Right cardiac atrium (tissue), 5 donors: ENCODE measurements at regions not wholly inside any gene's neighbourhood (a gene's known extent, or its start where the extent isn't known, plus 50 kb on each side); places are given as distances from the start of the nearest gene placed in this dataset.
"Not testable (repeated sequence)": the region's sequence is repeated elsewhere in the genome, so short reads cannot be mapped to it uniquely, and the experiment has no call there.

Experiments
- ATAC-seq, 2 donors: fragments of 200-7000 bp; cut with Tn5 transposase; one replicate each; pipeline versions ENCODE4 v1.8.0 to v1.9.1; 2020; ENCODE audit warnings: moderate library complexity in 2 of 2, mild to moderate bottlenecking in 1 of 2
- DNase-seq, 3 donors: peaks; one replicate each; pipeline ENCODE4 v3.0.0-alpha.2; 2020
- H3K27ac ChIP-seq: one replicate; pipeline ENCODE4 v1.5.1; 2013; ENCODE audit warnings: mild to moderate bottlenecking, low read length, control low read depth, moderate library complexity
- H3K27me3 ChIP-seq: one replicate; pipeline ENCODE4 v1.6.1; 2013; ENCODE audit not compliant: control insufficient read depth, insufficient read depth
- H3K4me1 ChIP-seq: one replicate; pipeline ENCODE4 v1.6.1; 2013; ENCODE audit warnings: low read length; ENCODE audit not compliant: control insufficient read depth, insufficient read depth
- H3K4me3 ChIP-seq: one replicate; pipeline ENCODE4 v1.5.1; 2013; ENCODE audit warnings: low read length, control low read depth
- H3K9me3 ChIP-seq: one replicate; pipeline ENCODE4 v1.6.1; 2013; ENCODE audit warnings: low read length; ENCODE audit not compliant: control insufficient read depth
- WGBS: extraction: QIAGEN DNeasy Blood & Tissue Kit; methylation state at CpG from one replicate; pipeline ENCODE4 v1.1.7; 2013; 5-methylcytosine and 5-hydroxymethylcytosine counted together
- intact Hi-C, 4 donors: fragments of 100-400 bp; cut with DNase I; formaldehyde crosslinking; loops; one replicate each; pipeline versions ENCODE4 v1.11.0 to v1.14.0; 2022 to 2023
- donor health status: healthy with polysubstance abuse.
- donor health status: DM: no; HTN: yes; CAD: no.
- donor health status: DM: no; HTN: no; CAD: no.
- donor health status: DM: no; HTN: yes; CAD: no; lungs with severe emphysema.
- donor health status: DM: yes; HTN: yes; CAD: no.

DNA sequence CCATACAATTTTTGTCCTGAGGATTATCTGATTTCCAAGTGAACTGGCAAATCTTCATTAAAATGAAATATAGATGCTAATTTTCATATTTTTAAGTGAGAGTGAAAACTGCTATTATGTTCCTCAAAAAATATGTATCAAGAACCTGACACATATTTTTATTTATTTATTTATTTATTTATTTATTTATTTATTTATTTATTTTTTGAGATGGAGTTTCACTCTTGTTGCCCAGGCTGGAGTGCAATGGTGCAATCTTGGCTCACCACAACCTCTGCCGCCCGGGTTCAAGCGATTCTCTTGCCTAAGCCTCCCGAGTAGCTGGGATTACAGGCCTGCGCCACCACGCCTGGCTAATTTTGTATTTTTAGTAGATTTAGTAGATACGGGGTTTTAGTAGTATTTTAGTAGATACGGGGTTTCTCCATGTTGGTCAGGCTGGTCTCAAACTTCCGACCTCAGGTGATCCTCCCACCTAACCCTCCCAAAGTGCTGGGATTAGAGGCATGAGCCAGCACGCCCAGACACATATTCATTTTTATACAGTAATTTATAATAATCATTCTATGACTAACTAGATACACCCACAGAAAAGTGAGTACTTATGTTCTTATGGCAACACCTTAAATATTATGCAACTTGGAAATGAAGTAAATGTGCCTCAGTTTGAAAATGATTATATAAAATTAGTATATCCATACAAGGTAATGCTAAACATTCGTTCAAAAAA is 248.3 kb downstream of the CDH7 start:
- H3K27me3 ChIP-seq, H3K4me3 ChIP-seq, H3K9me3 ChIP-seq, intact Hi-C loops, H3K27ac ChIP-seq, H3K4me1 ChIP-seq, DNase-seq, ATAC-seq: not testable (repeated sequence)
- 88% methylated on average over 11 of the region's 11 CpGs for WGBS

DNA sequence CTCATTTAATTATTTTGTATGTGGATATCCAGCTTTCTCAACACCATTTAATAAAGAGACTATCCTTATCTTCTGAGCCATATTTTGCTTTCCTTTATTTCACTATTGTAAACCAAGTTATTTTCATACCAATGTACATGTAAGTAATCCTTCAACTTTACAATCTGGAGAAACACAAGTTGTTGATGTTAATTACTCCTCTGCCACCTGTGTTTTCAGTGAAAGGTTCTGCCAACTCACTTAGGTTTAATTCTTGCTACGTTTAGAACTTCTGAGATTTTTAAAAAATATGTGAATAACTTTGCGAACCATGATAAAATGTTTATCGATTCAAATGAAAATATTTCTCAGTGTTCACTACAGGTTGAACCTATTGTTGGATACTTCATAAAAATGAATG is 244.4 kb downstream of the CDH7 start:
- H3K4me1 ChIP-seq = no peaks in the 10 kb centered on the region
- intact Hi-C loops = no loop called here
- H3K27ac ChIP-seq = no peak overlapping the region
- DNase-seq (no peak), ATAC-seq (no peak)
- no peaks in the 10 kb centered on the region for H3K9me3 ChIP-seq
- no peak overlapping the region for H3K4me3 ChIP-seq
- no peaks in the 10 kb centered on the region for H3K27me3 ChIP-seq
- WGBS = 64% methylated on average over 3 of the region's 3 CpGs

DNA sequence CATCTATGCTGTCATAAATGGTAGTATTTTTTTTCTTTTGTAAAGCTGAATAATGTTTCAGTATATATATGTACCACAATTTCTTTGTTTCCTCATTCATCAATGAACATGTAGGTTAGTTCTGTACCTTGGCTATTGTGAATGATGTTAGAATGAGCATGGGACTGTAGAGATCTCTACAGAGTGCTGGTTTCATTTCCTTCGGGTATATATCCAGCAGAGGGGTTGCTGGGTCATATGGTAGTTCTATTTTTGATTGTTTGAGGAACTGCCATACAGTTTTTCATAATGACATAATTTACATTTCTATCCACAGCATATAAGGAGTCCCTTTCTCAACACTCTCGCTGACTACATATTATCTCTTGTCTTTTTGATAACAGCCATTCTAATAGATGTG is 243.5 kb downstream of the CDH7 start:
- H3K27ac ChIP-seq = no peak overlapping the region
- 51% methylated on average over 2 of the region's 2 CpGs for WGBS
- DNase-seq = no peak
- H3K27me3 ChIP-seq = no peaks in the 10 kb centered on the region
- ATAC-seq = no peak
- intact Hi-C loops = no loop called here
- no peak overlapping the region for H3K4me3 ChIP-seq
- no peaks in the 10 kb centered on the region for H3K9me3 ChIP-seq
- H3K4me1 ChIP-seq = no peaks in the 10 kb centered on the region

DNA sequence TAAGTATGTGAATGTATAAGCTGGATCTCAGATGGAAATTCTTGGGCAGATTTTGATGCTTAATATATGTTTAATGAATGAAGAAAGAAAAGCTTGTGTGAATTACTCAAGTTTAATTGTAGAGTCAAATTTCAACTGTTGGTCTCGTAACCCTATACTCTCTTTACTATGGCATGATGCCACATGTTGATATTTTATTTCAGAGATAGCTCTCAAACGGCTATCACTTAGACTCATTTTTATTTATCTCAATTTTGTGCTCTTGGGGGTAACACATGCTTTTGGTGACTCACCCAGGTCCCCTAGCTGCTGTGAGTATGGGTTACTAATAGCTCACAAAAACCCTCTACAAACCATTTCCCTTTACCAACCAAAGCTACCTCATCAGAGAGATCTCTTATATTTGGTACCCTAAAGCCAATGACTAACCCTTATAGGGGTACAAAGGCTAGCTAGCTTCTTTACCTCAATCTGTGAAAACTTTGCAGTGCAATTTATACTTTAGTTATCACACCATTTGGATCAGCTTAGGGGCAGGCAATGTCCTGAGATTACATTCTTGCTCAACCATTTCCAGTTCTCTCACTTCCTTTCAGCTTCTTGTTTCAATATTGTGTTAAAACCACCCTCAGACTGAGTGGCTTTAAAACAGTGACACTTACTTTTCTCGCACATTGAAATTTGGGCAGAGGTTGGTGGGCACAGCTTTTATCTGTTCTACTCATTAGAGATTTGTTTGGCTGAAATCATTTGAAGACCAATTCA is 240.3 kb downstream of the CDH7 start:
- no peak for ATAC-seq
- Histone ChIP-seq H3K9me3 (no peaks in the 10 kb centered on the region), H3K27me3 (no peaks in the 10 kb centered on the region), H3K4me3 (no peak overlapping the region), H3K4me1 (no peaks in the 10 kb centered on the region), H3K27ac (no peak overlapping the region)
- intact Hi-C loops = no loop called here
- WGBS = 61% methylated on average over 3 of the region's 3 CpGs
- DNase-seq = no peak

DNA sequence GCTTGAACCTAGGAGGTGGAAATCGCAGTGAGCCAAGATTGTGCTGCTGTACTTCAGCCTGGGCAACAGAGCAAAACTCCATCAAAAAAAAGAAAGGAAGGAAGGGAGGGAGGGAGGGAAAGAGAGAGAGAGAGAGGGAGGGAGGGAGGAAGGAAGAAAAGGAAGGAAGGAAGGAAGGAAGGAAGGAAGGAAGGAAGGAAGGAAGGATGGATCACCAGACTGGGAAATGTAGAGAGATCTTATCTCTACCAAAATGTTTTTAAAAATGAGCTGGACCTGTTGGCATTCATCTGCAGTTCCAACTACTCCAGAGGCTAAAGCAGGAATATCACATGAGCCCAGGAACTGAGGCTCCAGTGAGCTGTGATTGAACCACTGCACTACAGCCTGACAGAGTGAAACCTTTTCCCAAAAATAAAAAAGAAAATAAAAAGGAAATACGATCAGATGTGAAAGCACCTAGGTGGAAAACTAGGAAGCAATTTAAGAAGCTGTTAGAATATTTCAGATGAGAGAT is 239.4 kb downstream of the CDH7 start:
- Histone ChIP-seq H3K27me3 (no peaks in the 10 kb centered on the region), H3K4me3 (no peak overlapping the region), H3K27ac (no peak overlapping the region), H3K4me1 (no peaks in the 10 kb centered on the region), H3K9me3 (no peaks in the 10 kb centered on the region)
- WGBS = 83% methylated on average over 2 of the region's 2 CpGs
- DNase-seq (no peak), ATAC-seq (no peak)
- intact Hi-C loops = no loop called here

DNA sequence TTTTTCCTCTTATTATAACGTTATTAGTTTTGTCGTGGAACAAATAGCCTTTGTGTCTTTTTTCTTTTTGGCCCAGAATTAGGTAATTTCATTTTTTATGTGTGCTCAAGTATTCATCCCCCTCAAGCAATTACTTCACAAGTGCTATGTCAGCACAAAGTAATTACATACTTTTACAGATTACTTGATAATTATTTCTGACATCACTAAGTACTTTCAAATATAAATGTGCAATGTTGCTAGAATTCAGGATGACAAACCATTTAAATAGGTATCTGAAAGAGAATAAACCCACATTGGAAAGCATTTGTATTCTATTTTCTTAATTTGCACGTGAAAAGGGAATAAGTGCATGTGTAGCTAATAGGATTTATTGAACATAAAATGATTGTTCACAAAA is 238.2 kb downstream of the CDH7 start:
- Histone ChIP-seq H3K9me3 (no peaks in the 10 kb centered on the region), H3K27me3 (no peaks in the 10 kb centered on the region), H3K4me3 (no peak overlapping the region), H3K4me1 (no peaks in the 10 kb centered on the region), H3K27ac (no peak overlapping the region)
- intact Hi-C loops = no loop called here
- DNase-seq (no peak), ATAC-seq (no peak)
- 37% methylated on average over 3 of the region's 3 CpGs for WGBS

DNA sequence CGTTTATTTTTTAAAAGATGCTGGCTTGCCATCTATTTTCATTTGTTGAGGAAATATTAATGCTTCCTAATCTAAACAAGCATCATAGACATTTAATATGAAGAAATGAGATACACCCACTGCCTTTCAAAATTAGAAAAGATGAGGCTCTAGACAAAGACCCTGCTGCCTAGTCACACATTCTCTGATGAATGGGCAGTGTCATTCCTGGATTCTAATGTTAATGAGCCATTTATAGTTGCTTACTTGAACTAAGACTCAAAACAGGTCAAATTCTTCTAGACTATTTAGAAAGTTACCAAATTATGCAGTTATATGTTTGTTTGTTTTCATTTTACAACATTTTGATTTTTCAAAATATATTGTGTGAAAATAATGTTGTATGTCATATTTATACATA is 237.6 kb downstream of the CDH7 start:
- Histone ChIP-seq H3K4me3 (no peak overlapping the region), H3K4me1 (no peaks in the 10 kb centered on the region), H3K27me3 (no peaks in the 10 kb centered on the region), H3K9me3 (no peaks in the 10 kb centered on the region), H3K27ac (no peak overlapping the region)
- intact Hi-C loops = no loop called here
- 74% methylated on average over 1 of the region's 1 CpG for WGBS
- no peak for ATAC-seq
- DNase-seq = no peak

DNA sequence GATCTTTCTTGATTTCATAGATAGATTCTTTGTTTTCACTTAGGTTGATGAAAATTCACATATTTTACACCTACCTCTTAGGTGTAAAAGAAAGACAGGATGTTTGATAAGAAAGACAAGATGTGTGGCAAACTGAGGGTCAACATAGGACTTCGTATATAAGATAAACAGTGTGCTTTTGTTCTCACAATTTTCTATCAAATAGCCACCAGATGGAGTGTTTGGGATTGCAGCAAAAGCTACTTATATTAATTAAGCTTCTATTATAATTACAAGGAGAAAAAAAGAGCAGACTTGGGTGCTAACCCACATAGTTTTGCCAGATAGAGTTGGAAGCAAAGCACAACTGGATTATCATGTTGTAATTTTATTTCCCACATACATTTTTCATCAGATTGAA is 232.9 kb downstream of the CDH7 start:
- no peaks in the 10 kb centered on the region for H3K4me1 ChIP-seq
- H3K4me3 ChIP-seq = no peak overlapping the region
- WGBS = 51% methylated on average over 1 of the region's 1 CpG
- ATAC-seq = no peak
- DNase-seq = no peak
- no peak overlapping the region for H3K27ac ChIP-seq
- intact Hi-C loops = no loop called here
- H3K9me3 ChIP-seq = no peaks in the 10 kb centered on the region
- H3K27me3 ChIP-seq = no peaks in the 10 kb centered on the region

DNA sequence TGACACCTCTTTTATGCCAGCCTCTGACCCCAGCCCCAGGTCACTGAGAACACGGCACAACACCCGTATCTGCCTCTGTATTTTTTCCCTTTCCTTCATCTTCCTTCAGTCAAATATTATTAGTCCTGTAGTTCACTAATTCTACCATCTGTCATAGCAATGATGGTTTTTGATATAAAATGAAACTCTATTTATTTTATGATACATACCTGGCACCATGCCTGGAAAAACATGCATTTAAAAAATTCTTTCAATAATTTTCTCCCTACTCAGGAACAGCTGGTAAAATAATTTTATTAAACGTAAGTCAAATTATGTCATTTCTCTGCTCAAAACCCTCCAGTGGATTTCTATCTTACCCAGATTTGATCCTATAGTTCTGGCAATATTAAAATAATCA is 224.7 kb downstream of the CDH7 start:
- Histone ChIP-seq H3K4me1 (no peaks in the 10 kb centered on the region), H3K4me3 (no peak overlapping the region), H3K27ac (no peak overlapping the region), H3K27me3 (no peaks in the 10 kb centered on the region), H3K9me3 (no peaks in the 10 kb centered on the region)
- DNase-seq (no peak), ATAC-seq (no peak)
- intact Hi-C loops = no loop called here
- WGBS = 41% methylated on average over 3 of the region's 3 CpGs

DNA sequence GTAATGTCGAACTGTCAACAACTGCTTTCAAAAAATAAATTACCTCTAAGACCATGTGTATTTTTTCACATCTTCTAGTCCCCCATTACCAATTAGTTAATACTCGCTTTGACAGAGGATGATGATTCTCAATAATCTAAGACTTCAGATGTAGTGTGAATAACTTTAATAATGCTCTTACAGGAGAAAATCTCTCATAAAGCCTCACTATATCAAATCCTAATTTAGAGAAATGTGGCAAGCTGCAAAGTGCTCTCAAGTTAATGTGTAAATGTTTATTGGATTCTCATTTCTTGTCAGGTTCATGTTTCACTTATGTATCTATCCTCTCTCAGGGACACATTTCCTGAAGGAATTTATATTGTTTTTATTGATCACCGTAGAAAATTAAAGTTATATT is 223.9 kb downstream of the CDH7 start:
- no peak overlapping the region for H3K4me3 ChIP-seq
- 75% methylated on average over 3 of the region's 3 CpGs for WGBS
- DNase-seq (no peak), ATAC-seq (no peak)
- no peaks in the 10 kb centered on the region for H3K9me3 ChIP-seq
- H3K4me1 ChIP-seq = no peaks in the 10 kb centered on the region
- H3K27ac ChIP-seq = no peak overlapping the region
- no peaks in the 10 kb centered on the region for H3K27me3 ChIP-seq
- intact Hi-C loops = no loop called here

DNA sequence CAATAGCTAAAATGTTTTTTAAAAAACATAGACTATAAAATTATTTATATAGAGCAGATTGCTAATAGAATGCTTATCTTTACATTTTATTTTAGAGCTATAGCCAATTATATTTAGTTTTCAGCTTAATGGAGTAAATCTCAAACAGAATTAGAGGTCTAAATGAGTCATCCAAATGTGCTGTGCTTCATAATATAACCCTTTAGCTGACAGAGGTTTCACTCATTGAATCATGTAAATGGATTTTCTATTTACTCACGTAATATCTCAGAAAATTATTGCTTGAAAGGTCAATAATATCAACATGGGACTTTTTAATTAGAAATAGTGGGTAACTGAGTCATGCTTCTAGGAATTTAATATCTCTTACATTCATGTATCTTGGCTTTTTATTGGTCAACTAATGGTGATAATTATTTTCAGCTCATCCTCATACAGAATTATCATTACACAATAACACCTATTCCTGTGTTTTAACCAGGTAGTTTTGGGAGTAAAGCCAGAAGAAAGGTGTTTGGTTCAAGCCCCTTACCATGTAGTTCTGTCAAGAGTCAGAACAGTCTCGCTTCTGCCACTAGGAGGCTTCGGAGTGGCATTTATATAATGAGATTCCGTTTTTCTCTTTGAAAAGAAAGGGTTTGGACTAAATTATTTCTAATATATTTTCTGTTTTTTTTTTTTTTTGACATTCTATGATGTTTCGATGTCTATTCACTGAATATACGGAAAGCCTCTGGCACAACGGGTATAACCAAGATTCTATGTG is 217.6 kb downstream of the CDH7 start:
- DNase-seq = no peak
- H3K27me3 ChIP-seq = no peaks in the 10 kb centered on the region
- no peak overlapping the region for H3K4me3 ChIP-seq
- WGBS = 65% methylated on average over 7 of the region's 7 CpGs
- intact Hi-C loops = no loop called here
- no peak overlapping the region for H3K27ac ChIP-seq
- no peak for ATAC-seq
- no peaks in the 10 kb centered on the region for H3K4me1 ChIP-seq
- H3K9me3 ChIP-seq = no peaks in the 10 kb centered on the region
